ENCODE measurements at regions not wholly inside any gene's neighbourhood (a gene's known extent, or its start where the extent isn't known, plus 50 kb on each side); places are given as distances from the start of the nearest gene placed in this dataset.

GRCh38 chr2:180124273-180125139 is 117.4 kb upstream of the CWC22 start:
- no peak overlapping the region for H3K4me3 ChIP-seq (ENCODE audit: control insufficient read depth in 1 of 2, extremely low read depth in 1 of 2, low read length in 1 of 2)
- no peaks in the 10 kb centered on the region for H3K4me1 ChIP-seq (ENCODE audit: control insufficient read depth in 1 of 2, extremely low read depth in 1 of 2, insufficient read depth in 2 of 2, low read length in 2 of 2)
- H3K27me3 ChIP-seq (replicated peaks in 1 of 2; ENCODE audit: control insufficient read depth in 2 of 2, extremely low read depth in 1 of 2, insufficient read depth in 2 of 2, low read length in 1 of 2), result peaks cover 0 to 5% of the 10 kb centered on the region in 2 experiments
- ChIA-PET CTCF (interaction anchor here (0.5 to 4.5 kb wide), 12 partner anchors 8 to 1831 kb away, joined by 3 to 73 read pairs (median 3); no protein-coding TSS in a partner anchor), POLR2A (no interaction called here)
- H3K4me3 Mint-ChIP-seq, result no peak overlapping the region
- no peak overlapping the region for H3K27ac ChIP-seq (ENCODE audit: low read length)
- peaks cover 7 to 10% of the 10 kb centered on the region in 2 donors for H3K27me3 Mint-ChIP-seq
- no peaks in the 10 kb centered on the region for H3K9me3 Mint-ChIP-seq
- H3K36me3 Mint-ChIP-seq, result no peaks in the 10 kb centered on the region
- H3K36me3 ChIP-seq (ENCODE audit: control insufficient read depth in 2 of 2, extremely low read depth in 1 of 2, insufficient read depth in 1 of 2, low read length in 1 of 2), result no peaks in the 10 kb centered on the region
- WGBS (ENCODE audit: insufficient coverage), result 80% methylated on average over 1 of the region's 8 CpGs
- no peaks in the 10 kb centered on the region for H3K9me3 ChIP-seq
- ATAC-seq (replicated peaks in 1 of 4) (peak in 2 of 4 experiments; percentile 46 to 60), DNase-seq (peak in 2 of 35 experiments; percentile 11 to 63)
- peaks cover 5 to 6% (median 6%) of the 10 kb centered on the region in 3 donors for H3K4me1 Mint-ChIP-seq
- no peak overlapping the region for H3K27ac Mint-ChIP-seq

- Mint-ChIP-seq H3K4me1 (peaks cover 5 to 6% (median 6%) of the 10 kb centered on the region in 3 donors), H3K4me3 (no peak overlapping the region), H3K36me3 (no peaks in the 10 kb centered on the region), H3K27me3 (peaks cover 5 to 10% of the 10 kb centered on the region in 2 donors), H3K9me3 (no peaks in the 10 kb centered on the region), H3K27ac (no peak overlapping the region)
- Histone ChIP-seq H3K27me3 (replicated peaks in 1 of 2; ENCODE audit: control insufficient read depth in 2 of 2, extremely low read depth in 1 of 2, insufficient read depth in 2 of 2, low read length in 1 of 2) (peaks cover 0 to 5% of the 10 kb centered on the region in 2 experiments), H3K4me1 (ENCODE audit: control insufficient read depth in 1 of 2, extremely low read depth in 1 of 2, insufficient read depth in 2 of 2, low read length in 2 of 2) (no peaks in the 10 kb centered on the region), H3K27ac (ENCODE audit: low read length) (no peak overlapping the region), H3K36me3 (ENCODE audit: control insufficient read depth in 2 of 2, extremely low read depth in 1 of 2, insufficient read depth in 1 of 2, low read length in 1 of 2) (no peaks in the 10 kb centered on the region), H3K4me3 (ENCODE audit: control insufficient read depth in 1 of 2, extremely low read depth in 1 of 2, low read length in 1 of 2) (no peak overlapping the region), H3K9me3 (no peaks in the 10 kb centered on the region)
- POLR2A ChIA-PET, result interaction anchor here in 1 of 2 donors (0.6 kb wide), 1 partner anchor 985 kb away, joined by 3 read pairs; no protein-coding TSS in a partner anchor
- DNase-seq (no peak), ATAC-seq (replicated peaks in 1 of 4) (no peak)
- CTCF ChIA-PET, result interaction anchor here in 1 of 2 donors (1.1 to 4.5 kb wide), 5 partner anchors 8 to 1592 kb away, joined by 3 to 73 read pairs (median 4); no protein-coding TSS in a partner anchor
- no CpG with 5 or more reads among the region's 2 CpGs for WGBS (ENCODE audit: insufficient coverage)
These were observed 115.8 kb upstream of the CWC22 start for GRCh38 chr2:180122874-180123273.

- Histone ChIP-seq H3K4me3 (ENCODE audit: control insufficient read depth in 1 of 2, extremely low read depth in 1 of 2, low read length in 1 of 2) (no peak overlapping the region), H3K27me3 (replicated peaks in 1 of 2; ENCODE audit: control insufficient read depth in 2 of 2, extremely low read depth in 1 of 2, insufficient read depth in 2 of 2, low read length in 1 of 2) (no peaks in the 10 kb centered on the region), H3K9me3 (no peaks in the 10 kb centered on the region), H3K27ac (ENCODE audit: low read length) (no peak overlapping the region), H3K36me3 (ENCODE audit: control insufficient read depth in 2 of 2, extremely low read depth in 1 of 2, insufficient read depth in 1 of 2, low read length in 1 of 2) (no peaks in the 10 kb centered on the region), H3K4me1 (ENCODE audit: control insufficient read depth in 1 of 2, extremely low read depth in 1 of 2, insufficient read depth in 2 of 2, low read length in 2 of 2) (no peaks in the 10 kb centered on the region)
- Mint-ChIP-seq H3K27me3 (peaks cover 3 to 6% of the 10 kb centered on the region in 2 donors), H3K9me3 (no peaks in the 10 kb centered on the region), H3K27ac (no peak overlapping the region), H3K4me1 (no peaks in the 10 kb centered on the region), H3K4me3 (no peak overlapping the region), H3K36me3 (no peaks in the 10 kb centered on the region)
- no peak for DNase-seq
- ChIA-PET POLR2A (interaction anchor here in 1 of 2 donors (0.6 kb wide), 1 partner anchor 555 kb away, joined by 3 read pairs; no protein-coding TSS in a partner anchor), CTCF (interaction anchor here (0.7 to 2.0 kb wide), 2 partner anchors 8 to 321 kb away, joined by 4 read pairs; no protein-coding TSS in a partner anchor)
- ATAC-seq (replicated peaks in 1 of 4), result no peak
- WGBS (ENCODE audit: insufficient coverage), result no CpG with 5 or more reads among the region's 2 CpGs
These were observed 108.6 kb upstream of the CWC22 start for GRCh38 chr2:180115675-180116074.

GRCh38 chr2:180115269-180115668 is 108.2 kb upstream of the CWC22 start:
- Mint-ChIP-seq H3K36me3 (no peaks in the 10 kb centered on the region), H3K27me3 (peaks cover 3 to 6% of the 10 kb centered on the region in 2 donors), H3K4me3 (no peak overlapping the region), H3K4me1 (no peaks in the 10 kb centered on the region), H3K27ac (no peak overlapping the region), H3K9me3 (no peaks in the 10 kb centered on the region)
- no peak overlapping the region for H3K4me3 ChIP-seq (ENCODE audit: control insufficient read depth in 1 of 2, extremely low read depth in 1 of 2, low read length in 1 of 2)
- DNase-seq (no peak), ATAC-seq (replicated peaks in 1 of 4) (no peak)
- no peaks in the 10 kb centered on the region for H3K27me3 ChIP-seq (replicated peaks in 1 of 2; ENCODE audit: control insufficient read depth in 2 of 2, extremely low read depth in 1 of 2, insufficient read depth in 2 of 2, low read length in 1 of 2)
- H3K36me3 ChIP-seq (ENCODE audit: control insufficient read depth in 2 of 2, extremely low read depth in 1 of 2, insufficient read depth in 1 of 2, low read length in 1 of 2), result no peaks in the 10 kb centered on the region
- ChIA-PET CTCF (interaction anchor here (0.7 to 2.0 kb wide), 2 partner anchors 8 to 322 kb away, joined by 4 read pairs; no protein-coding TSS in a partner anchor), POLR2A (interaction anchor here in 1 of 2 donors (0.6 kb wide), 1 partner anchor 556 kb away, joined by 3 read pairs; no protein-coding TSS in a partner anchor)
- no CpG with 5 or more reads among the region's 2 CpGs for WGBS (ENCODE audit: insufficient coverage)
- H3K27ac ChIP-seq (ENCODE audit: low read length), result no peak overlapping the region
- no peaks in the 10 kb centered on the region for H3K9me3 ChIP-seq
- no peaks in the 10 kb centered on the region for H3K4me1 ChIP-seq (ENCODE audit: control insufficient read depth in 1 of 2, extremely low read depth in 1 of 2, insufficient read depth in 2 of 2, low read length in 2 of 2)

- WGBS (ENCODE audit: insufficient coverage), result no CpG with 5 or more reads among the region's 1 CpG
These were observed 104.8 kb upstream of the CWC22 start for GRCh38 chr2:180111901-180112300.

GRCh38 chr2:180110469-180110868 is 103.4 kb upstream of the CWC22 start:
- DNase-seq (no peak), ATAC-seq (replicated peaks in 1 of 4) (no peak)
- H3K4me3 Mint-ChIP-seq, result no peak overlapping the region
- Histone ChIP-seq H3K9me3 (no peaks in the 10 kb centered on the region), H3K27me3 (replicated peaks in 1 of 2; ENCODE audit: control insufficient read depth in 2 of 2, extremely low read depth in 1 of 2, insufficient read depth in 2 of 2, low read length in 1 of 2) (no peaks in the 10 kb centered on the region), H3K36me3 (ENCODE audit: control insufficient read depth in 2 of 2, extremely low read depth in 1 of 2, insufficient read depth in 1 of 2, low read length in 1 of 2) (no peaks in the 10 kb centered on the region), H3K4me1 (ENCODE audit: control insufficient read depth in 1 of 2, extremely low read depth in 1 of 2, insufficient read depth in 2 of 2, low read length in 2 of 2) (no peaks in the 10 kb centered on the region), H3K4me3 (ENCODE audit: control insufficient read depth in 1 of 2, extremely low read depth in 1 of 2, low read length in 1 of 2) (no peak overlapping the region), H3K27ac (ENCODE audit: low read length) (no peak overlapping the region)
- no peaks in the 10 kb centered on the region for H3K4me1 Mint-ChIP-seq
- no peaks in the 10 kb centered on the region for H3K9me3 Mint-ChIP-seq
- no peaks in the 10 kb centered on the region for H3K36me3 Mint-ChIP-seq
- no peak overlapping the region for H3K27ac Mint-ChIP-seq
- ChIA-PET CTCF (no interaction called here), POLR2A (no interaction called here)
- peaks cover 18 to 21% of the 10 kb centered on the region in 2 donors for H3K27me3 Mint-ChIP-seq
- WGBS (ENCODE audit: insufficient coverage), result 95% methylated on average over 5 of the region's 6 CpGs

More at GRCh38 chr2:180111901-180112300, 104.8 kb upstream of the CWC22 start:
- POLR2A ChIA-PET, result interaction anchor here in 1 of 2 donors (0.6 kb wide), 1 partner anchor 21 kb away, joined by 23 read pairs; no protein-coding TSS in a partner anchor
- H3K27me3 ChIP-seq (replicated peaks in 1 of 2; ENCODE audit: control insufficient read depth in 2 of 2, extremely low read depth in 1 of 2, insufficient read depth in 2 of 2, low read length in 1 of 2), result no peaks in the 10 kb centered on the region
- no peaks in the 10 kb centered on the region for H3K9me3 Mint-ChIP-seq
- no peaks in the 10 kb centered on the region for H3K4me1 Mint-ChIP-seq
- H3K36me3 Mint-ChIP-seq, result no peaks in the 10 kb centered on the region
- H3K9me3 ChIP-seq, result no peaks in the 10 kb centered on the region
- ATAC-seq (replicated peaks in 1 of 4) (no peak), DNase-seq (no peak)
- H3K27me3 Mint-ChIP-seq, result peaks cover 10 to 15% of the 10 kb centered on the region in 2 donors
- no peaks in the 10 kb centered on the region for H3K36me3 ChIP-seq (ENCODE audit: control insufficient read depth in 2 of 2, extremely low read depth in 1 of 2, insufficient read depth in 1 of 2, low read length in 1 of 2)
- no peaks in the 10 kb centered on the region for H3K4me1 ChIP-seq (ENCODE audit: control insufficient read depth in 1 of 2, extremely low read depth in 1 of 2, insufficient read depth in 2 of 2, low read length in 2 of 2)
- H3K27ac Mint-ChIP-seq, result no peak overlapping the region
- H3K4me3 ChIP-seq (ENCODE audit: control insufficient read depth in 1 of 2, extremely low read depth in 1 of 2, low read length in 1 of 2), result no peak overlapping the region
- no peak overlapping the region for H3K27ac ChIP-seq (ENCODE audit: low read length)
- H3K4me3 Mint-ChIP-seq, result no peak overlapping the region
- CTCF ChIA-PET, result interaction anchor here in 1 of 2 donors (1.1 kb wide), 1 partner anchor 9 kb away, joined by 3 read pairs; no protein-coding TSS in a partner anchor
